Stomach smooth muscle (tissue), 2 donors: ENCODE measurements at regions not wholly inside any gene's neighbourhood (a gene's known extent, or its start where the extent isn't known, plus 50 kb on each side); places are given as distances from the start of the nearest gene placed in this dataset.

Source experiments
- H3K27ac ChIP-seq: one replicate; pipeline ENCODE4 v1.7.0; 2013; ENCODE audit warnings: mild to moderate bottlenecking, low read length, inconsistent platforms
- H3K27me3 ChIP-seq, 2 donors: one replicate each; pipeline ENCODE4 v1.7.0; 2013; ENCODE audit warnings: low read length in 2 of 2; ENCODE audit not compliant: insufficient read depth in 2 of 2, control insufficient read depth in 1 of 2
- H3K36me3 ChIP-seq, 2 donors: one replicate each; pipeline ENCODE4 v1.7.0; 2013; ENCODE audit warnings: low read length in 2 of 2; ENCODE audit not compliant: control insufficient read depth in 2 of 2, insufficient read depth in 2 of 2
- H3K4me1 ChIP-seq: one replicate; pipeline ENCODE4 v1.7.0; 2013; ENCODE audit warnings: low read length; ENCODE audit not compliant: control insufficient read depth, insufficient read depth
- H3K4me3 ChIP-seq, 2 donors: one replicate each; pipeline ENCODE4 v1.7.0; 2013; ENCODE audit warnings: low read length in 2 of 2
- H3K9ac ChIP-seq, 2 donors: one replicate each; pipeline ENCODE4 v1.7.0; 2013; ENCODE audit warnings: low read length in 2 of 2, mild to moderate bottlenecking in 1 of 2
- H3K9me3 ChIP-seq, 2 donors: one replicate each; pipeline ENCODE4 v1.7.0; 2013; ENCODE audit warnings: low read length in 2 of 2; ENCODE audit not compliant: control insufficient read depth in 2 of 2
- donor health status: healthy.
- donor health status: Pancreatic carcinoma.

GRCh38 chr4:14729282-14730000, 272.8 kb upstream of the CPEB2 start:
- no peak overlapping the region for H3K4me3 ChIP-seq
- no peaks in the 10 kb centered on the region for H3K36me3 ChIP-seq
- H3K4me1 ChIP-seq, result no peaks in the 10 kb centered on the region
- H3K27me3 ChIP-seq, result no peaks in the 10 kb centered on the region
- H3K9ac ChIP-seq, result no peak overlapping the region
- no peak overlapping the region for H3K27ac ChIP-seq
- no peaks in the 10 kb centered on the region for H3K9me3 ChIP-seq

GRCh38 chr4:14742054-14742453, 260.2 kb upstream of the CPEB2 start:
- Histone ChIP-seq H3K27ac (no peak overlapping the region), H3K4me1 (no peaks in the 10 kb centered on the region), H3K36me3 (no peaks in the 10 kb centered on the region), H3K27me3 (no peaks in the 10 kb centered on the region), H3K9me3 (no peaks in the 10 kb centered on the region), H3K9ac (no peak overlapping the region), H3K4me3 (no peak overlapping the region)

DNA sequence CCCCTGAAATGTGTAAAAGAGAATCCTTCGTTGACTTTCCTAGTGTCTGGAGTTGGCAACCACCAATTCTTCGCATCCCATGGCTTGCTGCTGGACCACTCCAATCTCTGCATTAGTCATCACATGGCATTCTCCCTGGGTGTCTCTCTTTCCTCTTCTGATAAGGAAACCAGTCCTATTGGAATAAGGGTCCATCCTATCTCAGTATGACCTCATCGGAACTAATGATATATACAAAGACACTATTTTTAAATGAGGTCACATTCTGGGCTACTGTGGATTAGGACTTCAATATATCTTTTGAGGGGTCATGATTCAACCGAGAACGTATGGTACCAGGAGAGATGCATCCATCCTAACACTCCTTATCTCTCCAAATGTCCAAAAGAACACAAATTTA, 259.1 kb upstream of the CPEB2 start:
- no peak overlapping the region for H3K27ac ChIP-seq
- H3K4me1 ChIP-seq, result no peaks in the 10 kb centered on the region
- no peaks in the 10 kb centered on the region for H3K36me3 ChIP-seq
- H3K27me3 ChIP-seq, result no peaks in the 10 kb centered on the region
- no peak overlapping the region for H3K4me3 ChIP-seq
- H3K9me3 ChIP-seq, result no peaks in the 10 kb centered on the region
- no peak overlapping the region for H3K9ac ChIP-seq

DNA sequence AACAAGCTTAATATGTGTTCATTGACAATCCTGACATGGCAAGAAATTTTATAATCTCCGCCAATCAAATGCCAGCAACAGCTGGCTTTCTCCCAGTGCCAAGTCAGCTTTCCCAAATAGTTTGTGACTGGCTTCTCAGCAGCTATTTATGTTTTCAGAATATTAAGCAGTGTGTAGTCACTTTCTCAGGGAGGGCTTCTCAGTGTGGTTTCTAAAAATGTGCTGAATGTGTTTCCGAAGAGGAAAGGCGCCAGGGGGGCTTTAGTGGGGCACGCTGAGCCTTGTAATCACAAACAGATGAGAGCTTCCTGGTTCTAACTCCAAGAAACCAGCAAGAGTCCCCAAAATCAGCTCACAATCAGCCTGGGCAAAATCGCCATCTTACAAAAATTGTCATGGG, 258.7 kb upstream of the CPEB2 start:
- Histone ChIP-seq H3K9me3 (no peaks in the 10 kb centered on the region), H3K9ac (no peak overlapping the region), H3K4me3 (no peak overlapping the region), H3K27ac (no peak overlapping the region), H3K4me1 (no peaks in the 10 kb centered on the region), H3K27me3 (no peaks in the 10 kb centered on the region), H3K36me3 (no peaks in the 10 kb centered on the region)

DNA sequence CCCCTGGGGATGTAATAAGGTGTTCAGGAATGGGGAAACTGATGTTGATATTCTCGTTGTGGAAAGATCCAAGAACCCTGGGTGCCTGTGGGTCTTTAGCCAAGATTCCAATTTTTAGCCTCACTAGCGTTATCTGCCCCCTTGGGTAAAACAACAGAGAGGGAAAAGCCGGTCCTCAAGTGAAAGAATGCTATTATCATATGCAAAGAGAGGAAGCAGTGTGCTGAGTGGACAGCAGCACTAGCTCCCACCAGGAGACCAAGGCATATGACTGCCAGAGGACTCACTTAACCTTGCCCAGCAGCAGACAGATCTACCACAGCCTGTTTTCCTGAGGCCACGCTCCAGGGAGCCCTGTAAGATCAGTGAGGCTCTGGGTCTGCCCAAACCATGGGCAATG, 257.9 kb upstream of the CPEB2 start:
- no peaks in the 10 kb centered on the region for H3K4me1 ChIP-seq
- H3K36me3 ChIP-seq, result no peaks in the 10 kb centered on the region
- no peak overlapping the region for H3K9ac ChIP-seq
- no peak overlapping the region for H3K27ac ChIP-seq
- no peak overlapping the region for H3K4me3 ChIP-seq
- no peaks in the 10 kb centered on the region for H3K27me3 ChIP-seq
- H3K9me3 ChIP-seq, result no peaks in the 10 kb centered on the region

DNA sequence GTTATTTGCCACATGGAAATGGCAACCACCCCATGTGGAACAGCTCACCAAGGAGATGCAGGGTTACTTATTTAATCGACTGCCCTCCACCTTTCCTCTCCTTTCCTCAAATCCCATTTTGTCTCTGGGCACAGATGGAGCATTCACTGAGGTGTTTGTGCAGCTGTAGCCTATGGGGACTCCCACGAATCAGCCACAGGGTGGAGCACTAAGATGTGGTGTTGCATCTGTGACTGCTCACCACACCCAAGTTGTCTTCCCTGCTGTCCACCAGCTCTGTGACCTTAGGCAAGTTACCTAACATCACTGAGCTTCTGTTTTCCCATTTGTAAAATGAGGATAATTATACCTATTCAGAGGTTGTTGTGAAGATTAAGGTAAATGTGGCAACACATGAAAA, 252.4 kb upstream of the CPEB2 start:
- H3K4me1 ChIP-seq, result no peaks in the 10 kb centered on the region
- H3K36me3 ChIP-seq, result no peaks in the 10 kb centered on the region
- H3K9me3 ChIP-seq, result peaks cover 0 to 5% of the 10 kb centered on the region in 2 donors
- no peaks in the 10 kb centered on the region for H3K27me3 ChIP-seq
- no peak overlapping the region for H3K9ac ChIP-seq
- no peak overlapping the region for H3K4me3 ChIP-seq
- H3K27ac ChIP-seq, result no peak overlapping the region

DNA sequence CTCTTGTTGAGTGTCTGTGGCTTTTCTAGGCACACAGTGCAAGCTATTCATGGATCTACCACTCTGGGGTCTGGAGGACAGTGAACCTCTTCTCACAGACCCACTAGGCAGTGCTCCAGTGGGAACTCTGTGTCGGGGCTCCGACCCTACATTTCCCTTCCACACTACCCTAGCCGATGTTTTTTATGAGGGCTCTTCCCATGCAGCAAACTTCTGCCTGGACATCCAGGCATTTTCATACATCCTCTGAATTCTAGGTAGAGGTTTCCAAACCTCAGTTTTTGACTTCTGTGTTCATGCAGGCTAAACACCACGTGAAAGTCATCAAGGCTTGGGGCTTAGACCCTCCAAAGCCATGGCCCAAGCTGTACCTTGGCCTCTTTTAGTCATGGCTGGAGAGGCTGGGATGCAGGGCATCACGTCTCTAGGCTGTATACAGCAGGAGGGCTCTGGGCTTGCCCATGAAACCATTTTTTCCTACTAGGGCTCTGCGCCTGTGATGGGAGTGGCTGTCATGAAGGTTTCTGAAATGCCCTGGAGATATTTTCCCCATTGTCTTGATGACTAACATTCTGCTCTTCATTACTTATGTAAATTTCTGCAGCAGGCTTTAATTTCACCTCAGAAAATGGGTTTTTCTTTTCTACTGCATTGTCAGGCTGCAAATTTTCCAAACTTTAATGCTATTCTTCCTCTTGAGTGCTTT, 249.8 kb upstream of the CPEB2 start:
- Histone ChIP-seq H3K9me3 (peaks cover 0 to 5% of the 10 kb centered on the region in 2 donors), H3K4me1 (no peaks in the 10 kb centered on the region), H3K27me3 (no peaks in the 10 kb centered on the region), H3K36me3 (no peaks in the 10 kb centered on the region), H3K9ac (no peak overlapping the region), H3K27ac (no peak overlapping the region), H3K4me3 (no peak overlapping the region)

DNA sequence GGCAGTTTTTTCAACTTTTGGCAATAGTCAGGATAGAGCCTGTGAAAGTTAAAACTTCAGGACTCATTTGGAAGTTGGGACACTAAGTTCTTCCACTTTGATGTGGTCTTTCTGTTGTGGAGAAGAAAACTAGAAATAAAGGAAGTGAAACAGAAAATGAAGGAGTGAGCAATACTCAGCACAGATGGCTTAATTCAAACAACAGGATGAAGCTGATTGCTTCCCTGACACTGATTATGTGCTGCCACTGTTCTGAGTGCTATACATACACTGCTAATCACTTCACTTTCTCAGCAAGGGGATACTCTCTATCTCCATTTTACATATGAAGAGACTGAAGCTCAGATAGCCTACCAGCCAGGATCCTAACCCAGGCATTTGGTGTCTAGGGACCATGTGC, 235.1 kb upstream of the CPEB2 start:
- Histone ChIP-seq H3K36me3 (no peaks in the 10 kb centered on the region), H3K4me1 (no peaks in the 10 kb centered on the region), H3K27me3 (no peaks in the 10 kb centered on the region), H3K9me3 (no peaks in the 10 kb centered on the region), H3K4me3 (no peak overlapping the region), H3K9ac (no peak overlapping the region), H3K27ac (no peak overlapping the region)

DNA sequence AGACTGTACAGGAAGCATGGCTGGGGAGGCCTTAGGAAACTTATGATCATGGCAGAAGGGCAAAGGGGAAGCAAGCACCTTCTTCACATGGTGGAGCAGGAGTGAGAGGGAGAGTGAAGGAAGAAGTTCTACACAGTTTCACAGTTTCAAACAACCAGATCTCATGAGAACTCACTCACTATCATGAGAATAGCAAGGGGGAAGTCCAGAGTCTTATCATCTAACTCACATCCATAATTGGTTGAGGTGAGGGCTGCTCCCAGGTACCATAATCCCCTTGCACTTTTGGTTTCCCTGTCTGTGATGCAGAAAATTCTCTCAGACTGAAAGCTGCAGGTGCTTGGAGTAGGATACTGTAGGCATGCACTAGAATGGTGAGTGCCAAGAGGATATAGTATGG, 233.8 kb upstream of the CPEB2 start:
- Histone ChIP-seq H3K27ac (no peak overlapping the region), H3K4me1 (no peaks in the 10 kb centered on the region), H3K9me3 (no peaks in the 10 kb centered on the region), H3K4me3 (no peak overlapping the region), H3K9ac (no peak overlapping the region), H3K36me3 (no peaks in the 10 kb centered on the region), H3K27me3 (no peaks in the 10 kb centered on the region)

DNA sequence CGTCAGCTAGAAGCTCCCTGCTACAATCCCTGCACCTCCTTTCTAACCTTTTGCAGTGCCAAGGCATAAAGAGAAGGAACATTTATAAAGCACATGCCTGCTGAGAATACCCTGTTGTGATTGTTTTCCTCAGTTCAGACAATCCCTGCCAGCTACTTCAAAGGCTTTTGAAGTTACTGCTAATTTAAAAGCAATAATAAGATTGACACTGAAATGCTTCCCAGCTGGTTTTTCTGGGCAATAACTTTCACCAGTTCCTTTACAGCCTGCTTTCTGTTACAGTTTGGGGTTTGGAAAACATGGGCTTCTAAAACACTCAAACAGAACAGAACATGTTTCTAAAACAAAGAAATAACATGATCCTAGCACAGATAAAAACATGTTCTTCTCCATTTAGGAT, 232.3 kb upstream of the CPEB2 start:
- H3K36me3 ChIP-seq, result no peaks in the 10 kb centered on the region
- no peaks in the 10 kb centered on the region for H3K27me3 ChIP-seq
- no peaks in the 10 kb centered on the region for H3K4me1 ChIP-seq
- H3K9me3 ChIP-seq, result no peaks in the 10 kb centered on the region
- no peak overlapping the region for H3K27ac ChIP-seq
- no peak overlapping the region for H3K4me3 ChIP-seq
- no peak overlapping the region for H3K9ac ChIP-seq

DNA sequence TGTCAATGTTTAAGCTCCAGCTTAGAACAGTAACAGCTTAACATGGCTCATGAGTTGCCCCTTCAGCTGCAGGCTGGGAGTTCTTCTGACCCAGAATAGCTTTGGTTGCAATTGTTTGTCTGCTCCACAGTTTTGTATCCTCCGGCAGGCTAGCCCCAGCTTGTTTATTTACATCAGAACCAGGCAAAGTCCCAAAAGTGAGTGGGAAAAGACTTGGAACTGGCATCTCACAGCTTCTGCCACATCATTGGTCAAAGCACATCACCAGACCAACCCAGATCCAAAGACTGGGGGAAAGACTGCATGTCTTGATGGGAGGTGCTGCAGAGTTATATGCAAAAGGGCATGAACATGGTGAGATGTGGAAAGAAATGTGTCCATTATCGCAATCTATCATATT, 231.2 kb upstream of the CPEB2 start:
- H3K9ac ChIP-seq, result no peak overlapping the region
- no peak overlapping the region for H3K27ac ChIP-seq
- H3K9me3 ChIP-seq, result no peaks in the 10 kb centered on the region
- H3K4me1 ChIP-seq, result no peaks in the 10 kb centered on the region
- no peaks in the 10 kb centered on the region for H3K27me3 ChIP-seq
- no peaks in the 10 kb centered on the region for H3K36me3 ChIP-seq
- no peak overlapping the region for H3K4me3 ChIP-seq
